GM18867 (cell line): ENCODE measurements at regions not wholly inside any gene's neighbourhood (a gene's known extent, or its start where the extent isn't known, plus 50 kb on each side); places are given as distances from the start of the nearest gene placed in this dataset.
"Not testable (repeated sequence)": the region's sequence is repeated elsewhere in the genome, so short reads cannot be mapped to it uniquely, and the experiment has no call there.

Experiments used
- ATAC-seq: cut with Tn5 transposase; IDR thresholded peaks from one replicate; pipeline ENCODE4 v1.9.1; 2021; ENCODE audit warnings: mild to moderate bottlenecking, moderate library complexity; ENCODE audit not compliant: unreplicated experiment

DNA sequence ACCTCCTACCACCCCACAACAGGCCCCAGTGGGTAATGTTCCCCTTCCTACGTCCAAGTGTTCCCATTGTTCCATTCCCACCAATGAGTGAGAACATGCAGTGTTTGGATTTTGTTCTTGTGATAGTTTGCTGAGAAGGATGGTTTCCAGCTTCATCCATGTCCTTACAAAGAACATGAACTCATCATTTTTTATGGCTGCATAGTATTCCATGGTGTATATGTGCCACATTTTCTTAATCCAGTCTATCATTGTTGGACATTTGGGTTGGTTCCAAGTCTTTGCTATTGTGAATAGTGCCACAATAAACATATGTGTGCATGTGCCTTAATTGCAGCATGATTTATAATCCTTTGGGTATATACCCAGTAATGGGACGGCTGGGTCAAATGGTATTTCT, 81.6 kb downstream of the P2RY10 start:
- not testable (repeated sequence) for ATAC-seq

GRCh38 chrX:79035421-79035820, 90.2 kb downstream of the P2RY10 start:
- no peak for ATAC-seq

DNA sequence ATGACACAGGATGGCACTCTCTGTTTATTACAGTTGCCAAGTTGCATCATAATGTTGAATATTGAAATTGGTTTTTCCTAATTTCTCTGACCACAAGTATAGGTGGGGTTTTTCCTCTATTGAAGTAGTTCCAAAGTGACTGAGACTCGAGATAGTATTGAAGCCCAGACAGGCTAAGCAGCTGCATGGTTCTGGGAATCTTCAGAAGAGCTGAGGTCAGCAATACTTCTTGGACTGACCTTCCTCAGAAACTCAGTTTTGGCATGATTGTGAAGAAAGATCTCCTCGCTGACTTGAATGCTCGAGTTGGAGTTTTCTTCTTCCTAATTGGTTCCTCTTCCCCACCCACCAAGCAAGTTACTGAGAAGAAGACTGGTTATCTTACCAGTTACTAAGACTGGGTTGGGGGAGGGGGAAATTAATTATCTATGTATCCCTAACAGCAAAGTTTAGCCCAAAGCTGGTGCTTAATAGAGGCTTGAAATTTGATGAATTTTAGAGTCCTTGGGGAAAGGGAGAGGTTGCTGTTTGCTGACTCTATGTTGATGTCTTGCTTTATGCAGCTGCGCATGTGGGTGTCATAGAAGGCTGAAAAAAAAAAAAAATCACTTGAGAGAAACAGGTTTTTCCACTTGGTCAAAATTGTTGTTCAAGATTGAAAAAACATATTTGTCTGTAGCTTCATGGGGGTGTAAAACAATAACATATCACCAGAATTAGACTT, 91.1 kb downstream of the P2RY10 start:
- ATAC-seq = no peak

- ATAC-seq = peak; percentile 100
Observed at GRCh38 chrX:79065696-79066095, 78.8 kb upstream of the GPR174 start.

GRCh38 chrX:79078114-79078513, 66.4 kb upstream of the GPR174 start:
- no peak for ATAC-seq

- ATAC-seq = no peak
Observed at GRCh38 chrX:79079477-79079876, 65.0 kb upstream of the GPR174 start.

DNA sequence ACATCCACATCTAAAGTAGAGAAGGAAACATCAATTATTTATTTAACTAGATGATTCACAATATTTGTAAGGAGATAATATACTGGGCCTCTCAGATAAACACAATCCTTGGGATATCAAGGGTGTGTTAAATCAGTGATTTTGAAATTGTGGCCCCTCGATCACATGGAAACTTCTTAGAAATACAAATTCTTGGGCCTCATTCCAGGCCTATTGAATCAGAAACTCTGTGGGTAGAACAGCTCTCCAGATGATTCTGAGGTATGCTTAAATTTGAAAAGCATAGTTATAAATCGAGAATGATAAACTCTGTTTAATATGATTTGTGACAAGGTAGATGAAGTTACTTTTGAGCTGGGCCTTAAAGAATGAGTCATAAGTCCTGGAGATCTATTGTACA, 64.3 kb upstream of the GPR174 start:
- ATAC-seq = no peak

DNA sequence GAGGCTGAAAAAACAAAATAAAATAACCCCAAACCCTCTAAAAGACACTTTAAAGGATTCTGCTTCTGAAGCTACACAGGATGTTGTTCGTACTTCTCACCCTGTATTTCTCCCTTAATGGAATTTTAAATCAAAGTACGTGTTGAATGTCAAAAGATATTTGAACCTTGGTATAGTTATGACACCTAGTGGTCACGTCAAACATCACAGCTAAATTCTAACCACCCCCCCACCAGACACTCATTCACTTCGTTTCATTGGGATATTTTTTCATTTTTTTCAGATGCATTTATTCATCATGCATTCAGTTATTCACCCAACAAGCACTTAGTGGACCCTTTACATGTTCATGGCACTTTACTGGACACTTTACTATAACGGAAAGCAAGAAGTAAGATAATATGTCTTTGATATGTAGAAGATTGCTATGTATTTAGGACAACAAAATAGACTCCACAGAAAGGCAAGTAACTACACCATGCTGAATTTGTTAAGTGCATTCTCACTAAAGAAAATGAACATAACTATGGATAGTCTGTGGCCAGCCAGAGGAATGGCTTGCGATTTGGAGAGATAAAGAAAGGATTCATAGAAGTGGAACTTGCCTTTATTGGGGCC, 62.5 kb upstream of the GPR174 start:
- peak; percentile 80 for ATAC-seq

- ATAC-seq = no peak
Observed at GRCh38 chrX:79082899-79083298, 61.6 kb upstream of the GPR174 start.

- ATAC-seq = no peak
Observed at GRCh38 chrX:79084923-79085322, 59.6 kb upstream of the GPR174 start.

DNA sequence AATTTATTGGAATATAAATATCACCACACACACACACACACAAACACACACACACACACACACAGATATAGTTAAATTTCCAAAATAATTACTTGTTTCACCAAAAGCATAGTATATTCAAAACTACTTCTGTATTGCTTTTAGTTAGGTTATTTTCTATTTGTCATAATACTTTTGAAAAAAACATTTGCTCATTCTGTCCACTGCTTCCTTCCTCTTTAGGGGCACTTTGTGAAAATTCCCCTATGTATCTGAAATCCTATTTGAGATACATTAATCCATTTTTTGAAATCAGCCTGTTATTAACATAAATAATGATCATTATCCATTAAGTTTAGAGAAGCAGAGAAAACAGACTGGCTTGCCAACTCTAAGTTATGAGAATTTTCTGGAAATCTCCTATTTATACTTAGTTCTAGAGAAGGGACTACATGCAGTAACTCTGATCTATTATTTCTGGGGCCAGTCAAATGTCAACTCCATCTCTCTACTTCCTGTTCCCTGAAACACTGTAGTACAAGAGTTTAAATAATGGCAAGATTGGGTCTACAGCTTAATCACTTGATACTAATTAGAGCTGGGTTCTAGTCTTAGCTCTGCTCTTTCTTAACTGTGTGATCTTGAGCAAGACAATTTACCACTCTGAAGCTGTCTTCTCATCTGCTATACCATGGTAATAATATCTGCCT, 54.4 kb upstream of the GPR174 start:
- no peak for ATAC-seq

DNA sequence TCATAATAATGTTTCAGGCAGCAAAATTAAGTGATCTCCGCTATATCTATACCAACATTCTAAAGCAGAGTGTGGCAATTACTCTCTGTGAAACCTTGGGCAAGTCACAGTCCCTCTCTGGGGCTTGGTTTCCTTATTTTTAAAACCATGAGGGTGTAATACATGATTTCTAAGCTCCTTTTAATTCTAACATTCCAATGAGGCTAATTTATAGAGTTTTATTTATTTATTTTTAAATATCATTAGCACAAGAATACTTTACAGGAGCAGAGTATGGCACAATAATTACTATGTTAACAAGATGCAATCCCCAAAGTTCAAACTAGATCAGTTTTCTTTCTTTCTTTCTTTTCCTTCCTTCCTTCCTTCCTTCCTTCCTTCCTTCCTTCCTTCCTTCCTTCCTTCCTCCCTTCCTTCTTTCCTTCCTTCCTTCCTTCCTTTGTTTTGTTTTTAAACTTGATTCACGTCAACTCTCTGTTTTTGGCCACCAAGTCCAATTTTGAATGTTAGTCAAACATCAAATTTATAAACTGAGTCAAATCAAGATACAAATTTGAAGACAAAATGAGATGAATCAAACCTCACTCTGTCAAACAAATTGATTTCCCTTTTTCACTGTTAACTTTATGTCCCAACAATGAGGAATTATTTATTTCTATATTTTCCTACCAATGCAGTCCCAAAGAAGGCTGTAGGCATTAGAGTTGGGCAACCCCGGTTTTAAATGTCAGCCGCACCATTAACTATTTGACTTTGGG, 50.2 kb upstream of the GPR174 start:
- ATAC-seq = no peak
